ENCODE measurements at regions not wholly inside any gene's neighbourhood (a gene's known extent, or its start where the extent isn't known, plus 50 kb on each side); places are given as distances from the start of the nearest gene placed in this dataset.
A peak's percentile ranks its signal among the peaks of the same experiment; 100 is the strongest.

DNA sequence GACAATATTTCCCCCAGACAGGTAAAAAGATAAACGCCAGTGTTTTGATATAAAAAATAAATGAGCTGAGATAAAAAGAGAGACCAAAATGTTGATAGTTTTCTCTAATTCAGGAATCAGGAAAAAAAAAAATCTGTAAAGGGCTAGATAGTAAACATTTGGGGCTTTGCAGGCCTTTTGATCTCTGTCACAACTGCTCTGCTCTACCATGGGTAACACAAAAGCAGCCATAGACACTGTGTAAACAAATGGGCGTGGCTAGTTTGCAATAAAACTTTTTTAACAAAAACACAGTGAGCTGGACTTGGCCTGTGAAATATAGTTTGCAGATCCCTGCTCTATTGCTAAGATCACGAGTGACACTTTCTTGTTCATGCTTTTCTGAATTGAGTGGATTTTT lies 219.1 kb upstream of the STXBP5 start (continued):
- TF ChIP-seq, protein P1, sequence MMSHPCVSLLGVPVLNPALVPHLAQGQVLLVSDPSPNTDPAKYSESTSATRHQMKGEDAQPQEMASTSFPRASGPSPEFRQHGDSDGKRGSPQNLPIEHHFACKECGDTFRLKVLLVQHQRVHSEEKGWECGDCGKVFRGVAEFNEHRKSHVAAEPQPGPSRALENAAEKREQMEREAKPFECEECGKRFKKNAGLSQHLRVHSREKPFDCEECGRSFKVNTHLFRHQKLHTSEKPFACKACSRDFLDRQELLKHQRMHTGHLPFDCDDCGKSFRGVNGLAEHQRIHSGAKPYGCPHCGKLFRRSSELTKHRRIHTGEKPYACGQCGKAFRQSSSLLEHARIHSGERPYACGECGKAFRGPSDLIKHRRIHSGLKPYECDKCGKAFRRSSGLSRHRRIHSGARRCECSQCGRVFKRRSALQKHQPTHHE (CRISPR knock-in tag; IDR thresholded peaks at IDR 0.05; ENCODE audit: borderline replicate concordance) = no peak
- TF ChIP-seq, protein P2, sequence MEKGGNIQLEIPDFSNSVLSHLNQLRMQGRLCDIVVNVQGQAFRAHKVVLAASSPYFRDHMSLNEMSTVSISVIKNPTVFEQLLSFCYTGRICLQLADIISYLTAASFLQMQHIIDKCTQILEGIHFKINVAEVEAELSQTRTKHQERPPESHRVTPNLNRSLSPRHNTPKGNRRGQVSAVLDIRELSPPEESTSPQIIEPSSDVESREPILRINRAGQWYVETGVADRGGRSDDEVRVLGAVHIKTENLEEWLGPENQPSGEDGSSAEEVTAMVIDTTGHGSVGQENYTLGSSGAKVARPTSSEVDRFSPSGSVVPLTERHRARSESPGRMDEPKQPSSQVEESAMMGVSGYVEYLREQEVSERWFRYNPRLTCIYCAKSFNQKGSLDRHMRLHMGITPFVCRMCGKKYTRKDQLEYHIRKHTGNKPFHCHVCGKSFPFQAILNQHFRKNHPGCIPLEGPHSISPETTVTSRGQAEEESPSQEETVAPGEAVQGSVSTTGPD (CRISPR knock-in tag; IDR thresholded peaks at IDR 0.05) = no peak
- TF ChIP-seq, protein P3, sequence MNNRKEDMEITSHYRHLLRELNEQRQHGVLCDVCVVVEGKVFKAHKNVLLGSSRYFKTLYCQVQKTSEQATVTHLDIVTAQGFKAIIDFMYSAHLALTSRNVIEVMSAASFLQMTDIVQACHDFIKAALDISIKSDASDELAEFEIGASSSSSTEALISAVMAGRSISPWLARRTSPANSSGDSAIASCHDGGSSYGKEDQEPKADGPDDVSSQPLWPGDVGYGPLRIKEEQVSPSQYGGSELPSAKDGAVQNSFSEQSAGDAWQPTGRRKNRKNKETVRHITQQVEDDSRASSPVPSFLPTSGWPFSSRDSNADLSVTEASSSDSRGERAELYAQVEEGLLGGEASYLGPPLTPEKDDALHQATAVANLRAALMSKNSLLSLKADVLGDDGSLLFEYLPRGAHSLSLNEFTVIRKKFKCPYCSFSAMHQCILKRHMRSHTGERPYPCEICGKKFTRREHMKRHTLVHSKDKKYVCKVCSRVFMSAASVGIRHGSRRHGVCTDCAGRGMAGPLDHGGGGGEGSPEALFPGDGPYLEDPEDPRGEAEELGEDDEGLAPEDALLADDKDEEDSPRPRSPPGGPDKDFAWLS (CRISPR knock-in tag; IDR thresholded peaks at IDR 0.05; ENCODE audit: borderline replicate concordance) = no peak
- TF ChIP-seq, protein P4, sequence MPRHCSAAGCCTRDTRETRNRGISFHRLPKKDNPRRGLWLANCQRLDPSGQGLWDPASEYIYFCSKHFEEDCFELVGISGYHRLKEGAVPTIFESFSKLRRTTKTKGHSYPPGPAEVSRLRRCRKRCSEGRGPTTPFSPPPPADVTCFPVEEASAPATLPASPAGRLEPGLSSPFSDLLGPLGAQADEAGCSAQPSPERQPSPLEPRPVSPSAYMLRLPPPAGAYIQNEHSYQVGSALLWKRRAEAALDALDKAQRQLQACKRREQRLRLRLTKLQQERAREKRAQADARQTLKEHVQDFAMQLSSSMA (CRISPR knock-in tag; IDR thresholded peaks at IDR 0.05) = no peak
- TF ChIP-seq ZNF644 (CRISPR knock-in tag; IDR thresholded peaks at IDR 0.05; ENCODE audit: low read depth) (peak; percentile 63; the same call in 1 of the 2 replicates), ZNF235 (CRISPR knock-in tag; IDR thresholded peaks at IDR 0.05; ENCODE audit: borderline replicate concordance) (no peak), RBM39 (IDR thresholded peaks at IDR 0.05; ENCODE audit: low read depth, low read length, poor library complexity, severe bottlenecking) (no peak), SOX13 (IDR thresholded peaks at IDR 0.05) (peak; percentile 90), SOX13 (CRISPR knock-in tag; conservative IDR thresholded peaks at IDR 0.05 in 1 of 2, IDR thresholded peaks at IDR 0.05 in 1 of 2) (peak in 1 of 2 experiments; percentile 96; a peak in 2 of 4 replicates), ZNF331 (CRISPR knock-in tag; IDR thresholded peaks at IDR 0.05) (peak; percentile 63; the same call in 1 of the 2 replicates), RFX5 (IDR thresholded peaks at IDR 0.05; ENCODE audit: low read depth, low read length) (no peak), KAT7 (CRISPR knock-in tag; IDR thresholded peaks at IDR 0.05; ENCODE audit: borderline replicate concordance) (no peak), ISL2 (CRISPR knock-in tag; IDR thresholded peaks at IDR 0.05) (peak; percentile 96), ZNF564 (CRISPR knock-in tag; IDR thresholded peaks at IDR 0.05) (no peak), RAD21 (CRISPR knock-in tag; IDR thresholded peaks at IDR 0.05) (no peak), ZNF251 (CRISPR knock-in tag; IDR thresholded peaks at IDR 0.05) (no peak), RNF2 (conservative IDR thresholded peaks at IDR 0.05; ENCODE audit: low read depth) (no peak), PCBP1 (IDR thresholded peaks at IDR 0.05; ENCODE audit: borderline replicate concordance, low read depth, low read length) (no peak), ZNF430 (CRISPR knock-in tag; IDR thresholded peaks at IDR 0.05) (no peak), NR2F1 (CRISPR knock-in tag; IDR thresholded peaks at IDR 0.05) (0 out of 4 replicates have a peak, but pooled peaks of 1 of the 2 experiments have one; percentile 13), ZNF550 (CRISPR knock-in tag; IDR thresholded peaks at IDR 0.05; ENCODE audit: borderline replicate concordance) (no peak), SALL2 (CRISPR knock-in tag; IDR thresholded peaks at IDR 0.05) (no peak), HNF4A (CRISPR knock-in tag; IDR thresholded peaks at IDR 0.05) (peak; percentile 73), POLR2AphosphoS5 (IDR thresholded peaks at IDR 0.05; ENCODE audit: low read depth, low read length) (no peak)
- TF ChIP-seq, protein P5, sequence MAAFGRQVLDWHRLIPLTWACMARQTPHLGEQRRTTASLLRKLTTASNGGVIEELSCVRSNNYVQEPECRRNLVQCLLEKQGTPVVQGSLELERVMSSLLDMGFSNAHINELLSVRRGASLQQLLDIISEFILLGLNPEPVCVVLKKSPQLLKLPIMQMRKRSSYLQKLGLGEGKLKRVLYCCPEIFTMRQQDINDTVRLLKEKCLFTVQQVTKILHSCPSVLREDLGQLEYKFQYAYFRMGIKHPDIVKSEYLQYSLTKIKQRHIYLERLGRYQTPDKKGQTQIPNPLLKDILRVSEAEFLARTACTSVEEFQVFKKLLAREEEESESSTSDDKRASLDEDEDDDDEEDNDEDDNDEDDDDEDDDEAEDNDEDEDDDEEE (CRISPR knock-in tag; IDR thresholded peaks at IDR 0.05) = no peak
- TF ChIP-seq, protein P6, sequence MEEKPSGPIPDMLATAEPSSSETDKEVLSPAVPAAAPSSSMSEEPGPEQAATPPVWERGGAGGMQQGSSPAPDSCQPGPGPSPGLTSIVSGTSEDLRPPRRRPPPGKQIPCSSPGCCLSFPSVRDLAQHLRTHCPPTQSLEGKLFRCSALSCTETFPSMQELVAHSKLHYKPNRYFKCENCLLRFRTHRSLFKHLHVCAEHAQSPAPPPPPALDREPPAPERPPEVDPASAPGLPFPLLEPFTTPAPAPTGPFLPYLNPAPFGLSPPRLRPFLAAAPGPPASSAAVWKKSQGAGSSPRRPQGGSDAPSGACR (CRISPR knock-in tag; IDR thresholded peaks at IDR 0.05) = no peak
